ENCODE measurements at regions not wholly inside any gene's neighbourhood (a gene's known extent, or its start where the extent isn't known, plus 50 kb on each side); places are given as distances from the start of the nearest gene placed in this dataset.

- no peak overlapping the region for H3K27ac ChIP-seq (ENCODE audit: low read depth, low read length)
Observed at GRCh38 chr4:96262057-96262456, 422.2 kb downstream of the PDHA2 start.

More at GRCh38 chr4:96262057-96262456, 422.2 kb downstream of the PDHA2 start:
- intact Hi-C loops (cut with micrococcal nuclease) = no loop called here
- Histone ChIP-seq H3K4me1 (ENCODE audit: control insufficient read depth in 1 of 2, insufficient read depth in 2 of 2, low read length in 2 of 2) (no peaks in the 10 kb centered on the region), H3K27me3 (ENCODE audit: insufficient read depth, low read length) (no peaks in the 10 kb centered on the region), H3K4me2 (ENCODE audit: low read length) (no peak overlapping the region), H2AFZ (ENCODE audit: low read depth, low read length, poor library complexity, severe bottlenecking) (no peak overlapping the region), H4K20me1 (ENCODE audit: insufficient read depth) (no peaks in the 10 kb centered on the region), H3K4me3 (replicated peaks in 1 of 2; ENCODE audit: low read depth in 1 of 2, low read length in 2 of 2) (no peak overlapping the region), H3K36me3 (ENCODE audit: control insufficient read depth in 1 of 2, insufficient read depth in 2 of 2, low read length in 2 of 2) (no peaks in the 10 kb centered on the region), H3K9me2 (ENCODE audit: insufficient read depth) (no peaks in the 10 kb centered on the region), H3K9me3 (ENCODE audit: control insufficient read depth in 1 of 2, insufficient read depth in 1 of 2, low read depth in 1 of 2, low read length in 2 of 2) (no peaks in the 10 kb centered on the region), H3K79me2 (ENCODE audit: insufficient read depth, low read length) (no peaks in the 10 kb centered on the region), H3K9ac (ENCODE audit: low read length) (no peak overlapping the region)
- POLR2A ChIA-PET = no interaction called here
- ATAC-seq (no peak), DNase-seq (ENCODE audit: low read depth, low spot score) (no peak)
- CTCF ChIA-PET = no interaction called here
- RAD21 ChIA-PET (ENCODE audit: low non-redundant PET in 1 of 2, low total read pairs in 2 of 2, uncharacterized antibody in 2 of 2, unreplicated experiment in 2 of 2) = no interaction called here
- TF ChIP-seq CEBPB (IDR thresholded peaks at IDR 0.05; ENCODE audit: low read depth) (no peak), JUND (IDR thresholded peaks at IDR 0.05) (no peak), ATF3 (IDR thresholded peaks at IDR 0.05) (no peak), CTCF (IDR thresholded peaks at IDR 0.05 in 2 of 3, conservative IDR thresholded peaks at IDR 0.05 in 1 of 3; ENCODE audit: borderline replicate concordance in 1 of 3, insufficient read depth in 1 of 3, low read depth in 2 of 3, low read length in 2 of 3) (no peak), EZH2phosphoT487 (IDR thresholded peaks at IDR 0.05; ENCODE audit: borderline replicate concordance) (no peak), TCF7L2 (IDR thresholded peaks at IDR 0.05; ENCODE audit: borderline replicate concordance, extremely low read depth, insufficient read depth, insufficient read length) (no peak), ZBTB33 (IDR thresholded peaks at IDR 0.05; ENCODE audit: extremely low read depth, insufficient replicate concordance, low read length) (no peak), YY1 (IDR thresholded peaks at IDR 0.05; ENCODE audit: extremely low read depth, insufficient replicate concordance, low read depth, low read length) (no peak), EZH2 (IDR thresholded peaks at IDR 0.05) (no peak), SP1 (IDR thresholded peaks at IDR 0.05; ENCODE audit: low read depth) (no peak), EGR1 (IDR thresholded peaks at IDR 0.05; ENCODE audit: low read depth) (no peak), ZNF274 (IDR thresholded peaks at IDR 0.05; ENCODE audit: low read depth, low read length) (no peak), SRF (IDR thresholded peaks at IDR 0.05; ENCODE audit: low read depth) (no peak), RAD21 (IDR thresholded peaks at IDR 0.05; ENCODE audit: low read depth) (no peak), SIN3A (IDR thresholded peaks at IDR 0.05; ENCODE audit: low read depth) (no peak), ZFX (IDR thresholded peaks at IDR 0.05) (no peak), POLR2A (IDR thresholded peaks at IDR 0.05; ENCODE audit: borderline replicate concordance, extremely low read depth, insufficient read depth, insufficient read length) (no peak), REST (IDR thresholded peaks at IDR 0.05; ENCODE audit: low read depth) (no peak), ELF1 (IDR thresholded peaks at IDR 0.05; ENCODE audit: borderline replicate concordance, low read depth) (no peak)
- BruUV-seq (replicated peaks) = no TSS peak
